GM12865 (cell line): ENCODE measurements at regions not wholly inside any gene's neighbourhood (a gene's known extent, or its start where the extent isn't known, plus 50 kb on each side); places are given as distances from the start of the nearest gene placed in this dataset.

Experiments
- DNase-seq: peaks from one replicate; pipeline ENCODE4 v3.0.0; 2010; ENCODE audit warnings: low read depth
- H3K4me3 ChIP-seq: 2 replicates; pipeline ENCODE4 v1.5.1; 2011; ENCODE audit warnings: mild to moderate bottlenecking, low read depth, low read length, control low read depth
- CTCF ChIP-seq: IDR thresholded peaks from 2 replicates; pipeline ENCODE4 v1.5.1; 2011; ENCODE audit warnings: low read length, control low read depth, low read depth, inconsistent platforms; ENCODE audit not compliant: insufficient read depth; ENCODE audit errors: missing control alignments

- no peak for DNase-seq
- no peak for TF ChIP-seq CTCF
- H3K4me3 ChIP-seq: no peak overlapping the region
These were observed 574.2 kb downstream of the CCSER2 start for GRCh38 chr10:84902553-84902952.

GRCh38 chr10:84903320-84903719, 574.9 kb downstream of the CCSER2 start:
- H3K4me3 ChIP-seq: no peak overlapping the region
- DNase-seq: no peak
- no peak for TF ChIP-seq CTCF

GRCh38 chr10:84907461-84908009, 579.1 kb downstream of the CCSER2 start:
- H3K4me3 ChIP-seq: no peak overlapping the region
- no peak for DNase-seq
- TF ChIP-seq CTCF: no peak

GRCh38 chr10:84908491-84908890, 580.1 kb downstream of the CCSER2 start:
- no peak overlapping the region for H3K4me3 ChIP-seq
- no peak for DNase-seq
- TF ChIP-seq CTCF: no peak

GRCh38 chr10:84921701-84922100, 593.3 kb downstream of the CCSER2 start:
- TF ChIP-seq CTCF: no peak
- DNase-seq: no peak
- no peak overlapping the region for H3K4me3 ChIP-seq

- no peak for DNase-seq
- no peak overlapping the region for H3K4me3 ChIP-seq
- TF ChIP-seq CTCF: no peak
These were observed 595.7 kb downstream of the CCSER2 start for GRCh38 chr10:84924131-84924530.

GRCh38 chr10:84925495-84925894, 597.1 kb downstream of the CCSER2 start:
- no peak for TF ChIP-seq CTCF
- no peak overlapping the region for H3K4me3 ChIP-seq
- DNase-seq: no peak
